CD4-positive, alpha-beta T cell treated with Interleukin-4 for 4 hours (primary cell): ENCODE measurements at regions not wholly inside any gene's neighbourhood (a gene's known extent, or its start where the extent isn't known, plus 50 kb on each side); places are given as distances from the start of the nearest gene placed in this dataset.
"Not testable (repeated sequence)": the region's sequence is repeated elsewhere in the genome, so short reads cannot be mapped to it uniquely, and the experiment has no call there.

Experiments
- DNase-seq: peaks from one replicate; pipeline ENCODE4 v3.0.0-alpha.2; 2020

DNA sequence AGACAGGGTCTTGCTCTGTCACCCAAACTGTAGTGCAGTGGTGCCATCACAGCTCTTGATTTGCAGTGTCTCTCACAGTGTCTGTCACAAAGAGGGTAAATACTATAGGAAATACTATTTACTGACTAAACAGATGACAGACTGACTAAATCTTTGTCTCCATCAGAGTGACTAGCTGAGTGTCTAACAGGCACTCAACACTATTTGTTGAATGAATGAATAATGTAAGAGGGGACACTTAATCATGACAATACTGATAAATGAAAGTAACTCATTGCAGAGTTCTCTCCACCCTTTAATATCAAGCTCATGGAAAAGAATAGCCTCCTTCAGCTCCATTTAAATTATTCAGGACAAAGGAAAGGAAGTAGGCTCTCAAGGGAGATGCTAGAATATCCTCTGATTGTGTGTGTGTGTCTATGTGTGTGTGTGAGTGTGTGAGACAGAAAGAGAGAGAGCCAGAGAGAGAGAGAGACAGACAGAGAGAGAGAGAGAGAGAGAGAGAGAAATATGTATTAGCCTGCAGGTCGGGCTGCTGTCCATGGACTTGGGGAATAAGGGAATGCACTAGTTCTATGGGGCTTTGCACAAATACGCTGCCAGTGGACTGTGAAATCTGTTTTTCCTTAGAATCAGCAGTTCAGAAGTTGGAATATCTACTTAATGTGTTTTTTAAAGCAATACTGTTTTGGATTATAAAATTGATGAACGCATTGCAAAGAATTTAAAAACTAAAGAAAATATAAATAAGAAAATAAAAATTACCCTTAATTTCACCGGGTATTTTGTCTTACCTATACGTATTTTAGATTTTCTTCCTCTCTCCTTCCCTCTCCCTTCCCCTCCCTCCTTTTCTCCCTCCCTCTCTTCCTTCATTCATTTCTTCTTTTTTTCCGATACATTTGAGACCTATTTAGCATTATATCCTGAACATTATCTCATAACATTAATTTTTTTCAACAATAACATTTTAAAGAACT, 132.9 kb upstream of the LRIG1 start:
- no peak for DNase-seq

DNA sequence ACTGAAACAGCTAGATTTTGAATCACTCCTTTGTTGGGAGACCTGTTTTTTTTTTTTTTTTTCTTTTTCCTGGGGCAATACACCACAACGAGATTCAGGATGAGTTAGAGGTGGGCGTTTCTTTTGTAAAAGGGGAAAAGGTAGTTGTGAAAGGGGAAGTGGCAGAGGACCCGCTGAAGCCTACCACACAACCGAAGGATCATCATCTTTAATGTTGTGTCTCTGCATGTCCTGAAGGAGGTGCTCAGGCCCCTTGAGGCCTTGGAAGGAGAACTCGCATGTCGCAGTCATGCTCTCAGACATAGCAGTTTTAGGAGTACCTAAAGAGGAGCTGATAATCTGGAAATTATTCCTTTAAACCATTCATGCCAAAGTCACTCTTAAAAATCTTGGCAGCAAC, 137.9 kb upstream of the LRIG1 start:
- DNase-seq: no peak

DNA sequence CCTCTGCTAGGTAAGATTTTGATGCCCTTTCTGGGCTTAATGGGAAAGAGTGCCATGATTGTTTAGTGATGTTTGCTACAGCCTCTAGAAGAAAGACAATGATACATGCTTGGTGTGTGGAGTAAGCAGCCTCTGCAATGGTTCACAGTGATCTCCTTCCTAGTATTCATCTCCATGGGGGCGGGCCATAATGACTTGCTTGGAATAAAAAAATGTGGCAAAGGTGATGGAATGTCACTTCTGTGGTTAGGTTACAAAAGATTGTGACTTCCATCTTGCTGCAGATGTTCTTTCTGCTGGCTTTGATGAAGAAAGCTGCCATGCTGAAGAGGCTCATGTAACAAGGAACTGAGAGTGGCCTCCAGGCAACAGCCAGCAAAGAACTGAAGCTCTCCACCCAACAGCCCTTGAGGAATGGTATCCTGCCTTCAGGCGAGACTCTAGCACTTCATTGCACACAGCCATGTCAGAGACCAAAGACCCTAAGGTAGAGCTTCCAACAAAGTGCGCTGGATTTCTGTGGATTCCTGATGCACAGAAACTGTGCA, 139.1 kb upstream of the LRIG1 start:
- DNase-seq: no peak

DNA sequence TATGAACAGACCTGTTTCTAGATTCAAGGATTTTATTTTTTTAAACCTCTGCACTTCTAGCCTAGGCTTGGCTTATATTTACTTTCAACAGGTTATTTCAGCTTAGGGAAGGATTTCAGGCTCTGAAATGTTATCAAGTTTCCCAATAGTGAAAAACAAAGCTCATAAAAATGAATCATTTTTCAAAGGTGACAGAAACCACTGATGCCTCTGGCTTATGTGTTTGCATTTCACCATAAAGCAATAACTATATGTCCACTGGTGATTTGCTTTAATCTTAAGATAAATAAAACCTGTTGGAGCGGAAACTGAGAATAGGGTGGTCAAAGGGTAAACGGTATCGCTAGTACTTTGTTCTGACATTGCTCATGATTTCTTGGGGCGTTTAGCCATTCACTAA, 141.2 kb upstream of the LRIG1 start:
- no peak for DNase-seq

DNA sequence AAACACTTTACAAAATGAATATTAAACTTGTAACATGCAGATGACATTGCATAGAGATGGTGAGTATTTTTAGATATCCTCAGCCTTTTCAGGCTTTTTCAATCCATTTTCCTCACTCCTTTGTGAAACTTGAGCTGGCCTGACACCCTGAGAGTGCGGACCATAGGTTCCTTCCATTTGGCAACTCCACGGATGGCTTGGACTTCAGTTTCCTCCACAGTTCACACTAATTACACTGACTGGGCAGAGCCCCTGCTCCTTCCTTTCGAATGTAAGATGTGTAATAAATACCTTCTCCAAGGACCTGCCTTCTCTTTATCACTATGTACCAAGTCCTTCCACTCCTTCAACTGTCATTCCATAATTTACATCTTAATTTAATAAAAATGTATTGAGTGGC, 141.7 kb upstream of the LRIG1 start:
- DNase-seq: no peak

DNA sequence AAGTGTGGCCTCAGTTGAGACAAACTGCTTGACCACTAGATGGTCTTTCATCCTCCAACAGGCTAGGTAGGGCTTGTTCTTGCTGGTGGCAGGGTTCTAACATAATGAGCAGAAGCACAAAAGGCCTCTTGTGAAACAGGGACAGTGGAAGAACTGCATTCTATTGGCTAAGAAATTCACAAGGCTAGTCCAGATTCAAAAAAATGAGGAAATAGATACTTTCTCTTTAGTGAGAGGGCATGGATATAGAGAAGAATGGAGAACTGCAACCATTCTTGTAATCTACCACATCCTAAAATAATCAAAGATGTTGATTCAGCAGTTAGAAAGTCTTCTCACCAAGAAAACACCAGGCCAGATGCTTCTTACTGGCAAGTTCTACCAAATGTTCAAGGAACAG, 143.7 kb upstream of the LRIG1 start:
- no peak for DNase-seq

DNA sequence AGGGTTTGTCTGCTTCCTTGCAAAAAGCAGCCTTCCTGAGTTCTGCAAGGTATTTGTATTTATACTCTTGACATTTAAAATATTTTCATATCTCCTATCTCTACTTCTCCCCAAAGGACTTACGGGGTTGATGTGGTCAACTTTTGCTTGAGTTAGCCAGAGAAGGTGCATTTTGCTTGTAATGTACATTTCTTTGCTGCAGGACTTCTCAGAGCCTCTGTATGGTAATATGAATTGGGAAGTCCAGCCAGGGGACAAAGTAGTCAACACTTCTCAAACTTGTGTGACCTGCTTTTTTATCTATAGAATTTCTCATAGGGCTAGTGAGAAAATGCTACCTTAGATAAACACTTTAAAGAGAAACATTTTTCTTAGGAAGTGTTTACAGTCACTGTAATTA, 148.2 kb upstream of the LRIG1 start:
- DNase-seq: no peak

DNA sequence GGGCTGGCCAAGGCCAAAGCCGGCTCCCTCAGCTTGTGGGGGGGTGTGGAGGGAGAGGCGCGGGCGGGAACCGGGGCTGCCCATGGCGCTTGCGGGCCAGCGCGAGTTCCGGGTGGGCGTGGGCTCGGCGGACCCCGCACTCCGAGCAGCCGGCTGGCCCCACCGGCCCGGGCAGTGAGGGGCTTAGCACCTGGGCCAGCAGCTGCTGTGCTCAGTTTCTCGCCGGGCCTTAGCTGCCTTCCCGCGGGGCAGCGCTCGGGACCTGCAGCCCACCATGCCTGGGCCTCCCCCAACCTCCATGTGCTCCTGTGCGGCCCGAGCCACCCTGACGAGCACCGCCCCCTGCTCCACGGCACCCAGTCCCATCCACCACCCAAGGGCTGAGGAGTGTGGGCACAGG, 150.7 kb upstream of the LRIG1 start:
- DNase-seq: not testable (repeated sequence)

DNA sequence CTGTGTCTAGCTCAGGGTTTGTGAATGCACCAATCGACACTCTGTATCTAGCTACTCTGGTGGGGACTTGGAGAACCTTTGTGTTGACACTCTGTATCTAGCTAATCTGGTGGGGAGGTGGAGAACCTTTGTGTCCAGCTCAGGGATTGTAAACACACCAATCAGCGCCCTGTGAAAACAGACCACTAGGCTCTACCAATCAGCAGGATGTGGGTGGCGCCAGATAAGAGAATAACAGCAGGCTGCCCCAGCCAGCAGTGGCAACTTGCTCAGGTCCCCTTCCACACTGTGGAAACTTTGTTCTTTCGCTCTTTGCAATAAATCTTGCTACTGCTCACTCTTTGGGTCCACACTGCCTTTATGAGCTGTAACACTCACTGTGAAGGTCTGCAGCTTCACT, 151.3 kb upstream of the LRIG1 start:
- DNase-seq: not testable (repeated sequence)

DNA sequence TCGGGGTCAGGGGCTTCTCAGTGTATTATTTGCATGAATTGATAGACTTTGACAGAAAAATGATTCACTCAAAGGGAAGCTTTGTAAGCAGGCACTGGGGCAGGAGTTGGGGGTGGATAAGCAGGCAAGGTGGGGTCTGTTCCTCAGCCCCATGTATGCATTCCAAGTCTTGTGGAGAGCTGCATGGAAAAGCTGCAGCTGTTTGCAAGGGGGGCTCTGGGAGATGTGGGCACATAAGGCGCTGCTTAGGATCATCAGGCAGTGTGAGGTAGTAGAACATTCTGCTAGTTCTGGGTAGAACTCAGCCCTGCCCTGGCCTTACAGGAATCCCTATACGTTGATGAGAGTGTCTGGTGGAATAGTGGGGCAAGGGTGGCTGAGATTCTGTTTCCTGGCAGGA, 154.2 kb upstream of the LRIG1 start:
- DNase-seq: no peak

DNA sequence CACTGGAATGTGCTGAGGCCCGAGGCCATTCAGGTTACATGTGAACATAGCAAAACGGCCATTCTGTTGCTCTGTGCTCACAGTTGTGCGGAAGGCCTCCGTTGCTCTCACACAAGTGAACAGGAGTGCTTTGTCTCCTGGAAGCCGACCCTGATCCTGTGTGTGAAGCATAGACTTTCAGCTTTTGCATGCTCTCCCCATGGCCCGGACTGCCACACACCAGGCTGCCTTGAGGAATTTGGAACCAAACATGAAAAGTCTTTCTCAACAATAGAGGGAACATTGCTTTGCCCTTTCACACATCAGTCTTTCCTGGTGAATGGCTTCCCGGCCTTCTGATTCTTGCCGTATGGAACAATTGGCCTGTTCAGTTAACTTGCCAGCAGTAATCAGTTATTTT, 154.8 kb upstream of the LRIG1 start:
- no peak for DNase-seq

DNA sequence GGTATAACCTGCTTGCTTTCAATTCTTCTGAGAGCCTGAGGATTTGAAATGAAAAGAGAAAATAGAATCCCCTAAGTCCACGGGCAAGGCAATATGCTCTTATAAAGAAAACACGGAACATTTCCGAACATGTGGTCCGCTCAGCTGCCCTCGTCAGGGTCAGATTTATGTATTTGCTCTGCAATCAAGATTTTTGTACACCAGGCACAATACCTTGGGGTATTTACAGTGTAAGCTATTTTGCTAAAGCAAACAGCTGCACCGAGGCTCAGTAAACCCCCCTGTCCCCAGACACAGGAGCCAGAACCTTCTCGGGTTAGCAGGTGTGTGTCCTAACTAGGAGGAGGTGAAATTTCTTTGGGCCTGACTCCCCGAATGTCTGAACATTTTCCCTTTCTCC, 155.8 kb upstream of the LRIG1 start:
- no peak for DNase-seq

DNA sequence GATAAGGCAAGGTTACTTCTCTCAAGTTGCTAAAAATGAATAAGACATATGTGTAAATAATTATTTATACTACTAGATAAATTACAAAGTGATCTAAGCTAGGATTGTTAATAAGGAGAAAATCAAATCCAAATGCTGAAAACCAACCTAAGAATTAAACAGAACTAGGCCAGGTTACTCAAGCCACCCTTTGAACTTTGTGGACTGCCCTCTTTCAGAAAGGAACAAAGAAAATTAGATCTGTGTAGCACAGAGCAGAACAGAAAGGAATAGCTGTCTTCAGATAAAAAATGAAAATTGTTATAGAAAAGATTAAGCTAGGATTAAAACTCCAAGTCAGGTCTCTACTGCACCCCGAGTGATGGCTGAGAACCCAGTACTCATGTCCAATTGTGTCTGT, 158.2 kb upstream of the LRIG1 start:
- DNase-seq: no peak

DNA sequence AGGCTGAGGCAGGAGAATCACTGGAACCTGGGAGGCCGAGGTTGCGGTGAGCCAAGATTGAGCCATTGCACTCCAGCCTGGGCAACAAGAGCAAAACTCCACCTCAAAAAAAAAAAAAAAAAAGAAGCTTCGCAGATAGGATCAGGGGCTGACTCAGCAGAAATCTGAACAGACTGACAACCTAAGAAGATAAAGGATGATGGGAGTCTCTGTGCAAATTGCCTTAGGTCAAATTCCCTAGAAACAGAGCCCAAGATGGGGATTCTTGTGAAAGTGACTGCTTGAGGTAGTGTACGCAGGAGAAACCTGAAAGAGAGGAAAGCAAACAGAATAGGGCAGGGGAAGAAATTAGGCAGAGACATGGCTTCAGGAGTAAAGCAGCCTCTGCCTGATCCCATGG, 160.8 kb upstream of the LRIG1 start:
- no peak for DNase-seq

DNA sequence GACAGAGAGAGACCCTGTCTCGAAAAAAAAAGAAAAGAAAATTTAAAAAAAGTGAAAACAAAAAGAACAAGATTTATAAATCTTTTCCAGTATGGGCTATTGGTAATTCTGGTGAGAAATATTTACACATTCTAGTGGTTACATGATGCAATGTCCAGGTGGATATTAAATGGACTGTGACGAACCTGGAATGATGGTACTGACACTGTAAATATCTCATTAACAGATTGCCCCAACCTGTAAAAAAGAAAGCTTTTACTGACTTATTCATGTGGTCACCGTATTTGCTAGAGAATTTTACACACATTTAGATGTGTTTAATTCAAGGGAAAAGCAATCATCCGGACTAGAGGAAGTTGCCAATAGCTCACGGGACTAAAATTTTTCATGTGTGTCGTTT, 162.1 kb upstream of the LRIG1 start:
- no peak for DNase-seq

DNA sequence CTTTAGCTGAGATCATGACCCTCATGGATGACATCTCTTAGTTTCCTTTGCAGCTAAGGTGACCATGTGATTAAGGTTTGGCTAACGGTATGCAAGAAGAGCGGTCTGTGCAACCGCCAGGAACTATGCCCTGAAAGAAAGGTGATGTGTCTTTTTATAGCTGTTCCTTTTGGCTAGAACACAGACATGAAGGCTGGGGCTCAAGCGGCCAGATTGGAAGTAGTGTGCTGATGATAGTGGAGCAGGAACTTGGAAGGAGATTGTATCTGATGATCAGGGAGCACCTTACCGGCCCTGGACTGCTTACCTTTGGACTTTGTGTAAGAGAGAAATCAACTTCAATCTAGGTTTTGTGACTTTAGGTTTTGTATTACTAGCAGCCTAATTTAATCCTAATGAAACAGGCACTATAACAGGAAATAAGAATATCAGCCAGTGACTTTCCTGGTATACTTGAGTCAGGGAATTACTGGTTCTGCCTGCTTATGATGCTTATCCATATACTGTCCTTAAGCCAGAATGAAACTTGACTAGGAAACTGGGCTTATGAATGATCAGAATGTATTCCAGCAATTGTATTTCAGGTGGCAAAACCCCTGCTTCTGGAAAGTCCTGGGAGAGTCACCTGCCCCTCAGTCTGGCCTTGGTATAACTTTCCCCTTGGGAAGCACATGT, 164.3 kb upstream of the LRIG1 start:
- DNase-seq: no peak

DNA sequence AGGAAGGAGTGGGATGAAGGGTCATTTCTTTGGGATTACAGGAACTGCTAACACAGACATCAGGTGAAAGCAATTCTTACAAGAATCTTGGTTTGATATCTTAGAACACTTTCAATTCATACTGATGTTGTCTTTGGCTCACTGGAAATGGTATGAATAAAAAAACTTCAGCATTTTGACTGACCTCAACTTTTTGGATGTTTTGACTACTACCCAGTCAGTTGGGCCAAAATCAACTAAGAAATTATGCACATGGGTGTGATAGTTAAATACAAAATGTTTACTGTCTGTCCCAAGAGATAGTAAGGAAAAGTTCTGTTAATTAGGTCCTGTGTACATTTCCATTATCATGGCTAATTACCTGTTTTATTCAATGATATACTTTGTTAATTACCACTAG, 165.5 kb upstream of the LRIG1 start:
- DNase-seq: no peak

DNA sequence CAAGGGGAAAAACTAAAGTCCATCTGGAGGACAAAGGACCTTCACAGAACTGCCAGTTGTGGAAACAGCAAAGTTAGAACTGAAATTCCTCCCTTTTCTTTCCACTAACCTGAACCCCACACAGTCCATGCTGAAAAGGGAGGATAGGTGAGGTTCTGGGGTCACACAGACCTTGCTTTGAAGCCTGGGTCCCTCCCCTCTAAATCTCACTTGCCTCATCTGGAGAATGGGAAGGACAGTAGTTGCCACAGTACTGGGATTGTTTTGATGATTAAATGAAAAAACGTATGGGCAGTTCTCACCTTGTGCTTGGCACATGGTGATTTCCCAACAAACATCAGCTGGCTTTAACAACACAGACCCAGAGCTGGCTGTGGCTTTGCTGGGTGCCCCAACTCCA, 166.4 kb upstream of the LRIG1 start:
- DNase-seq: no peak

DNA sequence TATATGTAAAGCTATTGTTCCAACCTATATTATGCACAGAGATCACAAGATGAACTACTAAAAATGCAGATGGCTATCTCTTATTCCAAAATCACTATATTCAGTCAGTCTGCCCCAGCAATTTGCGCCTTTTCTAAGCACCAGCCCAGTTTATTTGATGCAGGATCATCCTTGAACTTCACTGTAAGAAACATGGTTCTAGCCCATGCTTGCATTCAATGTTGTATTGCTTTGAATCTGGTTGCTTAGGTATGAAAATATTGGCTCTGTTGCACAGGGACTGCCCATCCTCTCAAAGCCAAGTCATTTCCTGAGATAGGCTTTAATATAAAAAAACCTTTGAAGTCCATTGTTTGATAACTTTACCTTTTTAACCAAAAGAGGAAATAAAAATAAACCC, 170.5 kb upstream of the LRIG1 start:
- DNase-seq: no peak

DNA sequence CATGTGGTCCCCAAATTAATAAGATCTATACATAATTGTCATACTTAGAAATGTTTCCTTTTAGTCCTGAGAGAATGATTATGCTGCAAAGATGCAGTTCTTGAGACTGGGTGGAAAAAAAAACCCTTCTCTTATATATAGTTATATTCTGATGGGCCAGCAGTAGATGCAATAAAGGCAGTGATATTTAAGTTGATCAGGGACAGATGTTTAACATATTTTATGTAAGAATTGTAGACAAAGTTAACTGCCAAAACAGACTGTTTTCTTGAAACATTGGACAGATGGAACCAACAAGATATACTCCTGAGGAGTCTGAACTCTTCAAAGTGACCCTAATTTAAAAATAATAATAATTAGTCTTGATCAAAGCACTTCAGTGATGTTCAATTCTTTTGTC, 172.0 kb upstream of the LRIG1 start:
- no peak for DNase-seq

DNA sequence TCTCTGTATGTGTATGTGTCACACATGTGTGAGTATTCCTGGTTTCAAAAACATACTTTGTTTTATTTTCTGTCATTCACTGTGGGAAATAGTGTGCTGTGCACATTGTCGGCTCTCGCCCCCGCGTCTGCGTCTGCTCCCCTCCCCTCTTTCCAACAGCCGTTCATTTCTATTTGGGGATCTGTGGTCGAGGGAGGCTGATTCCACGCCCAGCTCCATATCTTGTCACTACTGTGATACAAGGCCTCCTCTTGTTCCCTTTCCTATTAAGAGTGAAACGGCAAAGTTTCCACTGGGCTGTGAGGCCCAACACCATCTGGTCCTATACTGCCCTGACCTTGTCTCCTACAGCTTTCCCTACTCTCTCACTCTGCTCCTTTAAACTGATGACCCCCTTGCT, 172.5 kb upstream of the LRIG1 start:
- DNase-seq: no peak

DNA sequence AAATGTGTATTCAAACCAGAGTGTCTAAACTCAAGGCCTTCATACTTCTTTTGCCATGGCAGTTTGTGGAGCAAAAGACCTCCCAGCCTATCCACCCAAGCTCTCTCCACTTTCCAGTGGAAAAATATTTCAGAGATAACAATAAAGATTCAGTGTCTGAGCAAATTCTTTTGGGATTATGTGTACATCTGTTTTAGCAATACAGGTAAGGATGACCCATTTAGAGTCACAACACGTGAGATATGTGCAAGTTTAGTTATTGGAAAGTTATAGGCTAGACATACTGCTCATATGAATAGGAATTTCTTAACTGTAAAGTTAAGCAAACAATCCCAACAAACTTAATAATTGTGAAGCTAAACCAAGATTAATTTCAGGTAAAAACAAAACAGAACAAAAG, 174.5 kb upstream of the LRIG1 start:
- DNase-seq: no peak

DNA sequence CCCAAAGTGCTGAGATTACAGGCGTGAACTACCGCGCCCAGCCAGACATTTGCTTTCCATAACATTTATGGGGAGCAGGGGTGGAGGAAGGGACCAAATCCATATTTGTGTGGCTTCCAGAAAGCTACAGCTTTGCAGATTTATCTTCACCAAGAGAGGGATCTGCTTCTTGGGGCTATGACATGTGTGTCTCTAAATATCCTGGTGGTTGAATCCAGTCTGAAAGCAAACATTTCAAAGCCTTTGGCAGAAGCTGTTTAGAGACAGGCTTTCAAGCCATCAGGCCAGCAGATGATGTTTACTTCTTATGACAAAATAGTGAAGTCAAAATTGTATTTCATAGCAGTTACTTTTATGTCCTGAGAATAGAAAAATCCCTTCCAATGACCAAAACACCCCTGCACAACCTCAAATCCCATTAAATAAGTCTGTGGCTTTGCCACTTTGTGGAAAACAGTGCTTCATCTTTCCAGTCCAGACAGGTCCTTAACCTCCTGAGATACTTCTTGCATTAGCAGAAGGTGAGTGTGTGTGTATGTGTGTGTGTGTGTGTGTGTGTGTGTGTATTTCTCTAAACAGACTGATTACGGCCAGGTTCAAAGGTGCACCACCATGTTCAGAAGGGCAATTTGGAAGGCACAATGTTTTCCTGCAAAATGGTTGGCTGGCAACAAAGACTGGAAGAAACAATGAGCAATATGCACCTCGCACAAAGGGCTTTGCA, 191.4 kb upstream of the LRIG1 start:
- DNase-seq: no peak

DNA sequence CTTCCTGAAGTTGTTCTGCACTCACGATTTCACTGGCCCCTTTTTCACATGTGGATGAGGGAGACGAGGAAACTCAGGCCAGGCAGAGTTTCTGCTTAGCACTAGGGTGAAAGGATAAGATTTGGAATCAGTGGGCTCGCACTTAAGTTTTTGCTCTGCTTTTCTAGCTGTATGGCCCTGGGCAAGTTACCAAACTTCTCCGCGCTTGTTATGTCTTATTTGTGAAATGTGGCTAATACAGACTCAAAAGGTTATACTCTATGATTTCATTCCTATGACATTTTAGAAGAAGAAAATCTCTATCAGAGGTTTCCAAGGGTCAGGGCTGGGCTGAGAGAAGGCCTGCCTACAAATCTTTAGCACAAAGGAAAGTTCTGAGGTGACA, 191.9 kb upstream of the LRIG1 start:
- no peak for DNase-seq
